ENCODE measurements at regions not wholly inside any gene's neighbourhood (a gene's known extent, or its start where the extent isn't known, plus 50 kb on each side); places are given as distances from the start of the nearest gene placed in this dataset.

GRCh38 chr10:36367362-36367761 is 725.3 kb upstream of the FZD8 start:
- Histone ChIP-seq H3K27me3 (no peaks in the 10 kb centered on the region), H3K27ac (no peak overlapping the region), H3K9me3 (no peaks in the 10 kb centered on the region), H3K4me3 (no peak overlapping the region), H3K36me3 (no peaks in the 10 kb centered on the region), H3K4me1 (no peaks in the 10 kb centered on the region)
- in situ Hi-C loops (cut with MboI; ENCODE audit: low sequenced_read_pairs in 4 of 4) = no loop called here
- DNase-seq (no peak), ATAC-seq (no peak)
- intact Hi-C loops (cut with DNase I; ENCODE audit: low total_unique reads) = no loop called here
- TF ChIP-seq POLR2A (IDR thresholded peaks at IDR 0.05) (no peak), CTCF (IDR thresholded peaks at IDR 0.05 in 4 of 5, conservative IDR thresholded peaks at IDR 0.05 in 1 of 5) (no peak)

- Histone ChIP-seq H3K4me1 (no peaks in the 10 kb centered on the region), H3K27ac (no peak overlapping the region), H3K36me3 (no peaks in the 10 kb centered on the region), H3K4me3 (no peak overlapping the region), H3K27me3 (no peaks in the 10 kb centered on the region), H3K9me3 (no peaks in the 10 kb centered on the region)
- in situ Hi-C loops (cut with MboI; ENCODE audit: low sequenced_read_pairs in 4 of 4) (no loop called here), intact Hi-C loops (cut with DNase I; ENCODE audit: low total_unique reads) (no loop called here)
- no peak for DNase-seq
- no peak for ATAC-seq
- TF ChIP-seq CTCF (IDR thresholded peaks at IDR 0.05 in 4 of 5, conservative IDR thresholded peaks at IDR 0.05 in 1 of 5) (no peak), POLR2A (IDR thresholded peaks at IDR 0.05) (no peak)
Measured at GRCh38 chr10:36366843-36367242, 724.7 kb upstream of the FZD8 start.

- in situ Hi-C loops (cut with MboI; ENCODE audit: low sequenced_read_pairs in 4 of 4) = no loop called here
- ATAC-seq = no peak
- DNase-seq = no peak
- Histone ChIP-seq H3K27ac (no peak overlapping the region), H3K4me1 (no peaks in the 10 kb centered on the region), H3K9me3 (no peaks in the 10 kb centered on the region), H3K36me3 (no peaks in the 10 kb centered on the region), H3K4me3 (no peak overlapping the region), H3K27me3 (no peaks in the 10 kb centered on the region)
- intact Hi-C loops (cut with DNase I; ENCODE audit: low total_unique reads) = no loop called here
- TF ChIP-seq CTCF (IDR thresholded peaks at IDR 0.05 in 4 of 5, conservative IDR thresholded peaks at IDR 0.05 in 1 of 5) = no peak
- no peak for TF ChIP-seq POLR2A (IDR thresholded peaks at IDR 0.05)
Measured at GRCh38 chr10:36366065-36366464, 724.0 kb upstream of the FZD8 start.

GRCh38 chr10:36362257-36362656 is 720.2 kb upstream of the FZD8 start:
- Histone ChIP-seq H3K9me3 (no peaks in the 10 kb centered on the region), H3K4me3 (no peak overlapping the region), H3K27ac (no peak overlapping the region), H3K4me1 (no peaks in the 10 kb centered on the region), H3K27me3 (no peaks in the 10 kb centered on the region), H3K36me3 (no peaks in the 10 kb centered on the region)
- intact Hi-C loops (cut with DNase I; ENCODE audit: low total_unique reads) (no loop called here), in situ Hi-C loops (cut with MboI; ENCODE audit: low sequenced_read_pairs in 4 of 4) (no loop called here)
- no peak for ATAC-seq
- DNase-seq = no peak
- TF ChIP-seq POLR2A (IDR thresholded peaks at IDR 0.05) (no peak), CTCF (IDR thresholded peaks at IDR 0.05 in 4 of 5, conservative IDR thresholded peaks at IDR 0.05 in 1 of 5) (no peak)

GRCh38 chr10:36358736-36359135 is 716.6 kb upstream of the FZD8 start:
- Histone ChIP-seq H3K4me3 (no peak overlapping the region), H3K27me3 (no peaks in the 10 kb centered on the region), H3K36me3 (no peaks in the 10 kb centered on the region), H3K27ac (no peak overlapping the region), H3K4me1 (no peaks in the 10 kb centered on the region), H3K9me3 (no peaks in the 10 kb centered on the region)
- no peak for ATAC-seq
- intact Hi-C loops (cut with DNase I; ENCODE audit: low total_unique reads) = no loop called here
- in situ Hi-C loops (cut with MboI; ENCODE audit: low sequenced_read_pairs in 4 of 4) = no loop called here
- TF ChIP-seq CTCF (IDR thresholded peaks at IDR 0.05 in 4 of 5, conservative IDR thresholded peaks at IDR 0.05 in 1 of 5) (no peak), POLR2A (IDR thresholded peaks at IDR 0.05) (no peak)
- DNase-seq = no peak

Measured in gastrocnemius medialis (tissue), 4 donors.